ENCODE measurements at regions not wholly inside any gene's neighbourhood (a gene's known extent, or its start where the extent isn't known, plus 50 kb on each side); places are given as distances from the start of the nearest gene placed in this dataset.

DNA sequence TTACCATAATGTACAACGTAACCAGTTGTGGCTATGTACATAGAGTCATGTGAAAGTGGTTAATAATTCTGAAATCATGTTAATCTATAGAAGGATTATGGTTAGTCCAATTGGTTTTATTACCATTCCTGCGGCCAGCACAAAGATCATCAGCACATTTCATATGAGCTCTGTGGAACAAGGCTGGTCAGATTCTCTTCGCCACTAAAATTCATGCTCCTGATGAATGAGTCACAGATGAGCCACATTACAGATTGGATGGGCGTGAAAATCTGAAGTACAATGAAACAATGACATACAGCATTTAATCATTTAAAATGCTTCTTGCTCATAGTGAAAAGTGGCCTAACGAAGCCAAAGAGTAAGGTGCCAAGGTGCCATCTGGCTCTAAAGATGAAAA lies 716.2 kb upstream of the PHF14 start:
- no peak for DNase-seq (ENCODE audit: low read depth, low spot score)

- no peak for DNase-seq (ENCODE audit: low read depth, low spot score)
Observed at GRCh38 chr7:10266976-10267375, 706.7 kb upstream of the PHF14 start.

- no peak for DNase-seq (ENCODE audit: low read depth, low spot score)
Observed at GRCh38 chr7:10268034-10268433, 705.6 kb upstream of the PHF14 start.

DNA sequence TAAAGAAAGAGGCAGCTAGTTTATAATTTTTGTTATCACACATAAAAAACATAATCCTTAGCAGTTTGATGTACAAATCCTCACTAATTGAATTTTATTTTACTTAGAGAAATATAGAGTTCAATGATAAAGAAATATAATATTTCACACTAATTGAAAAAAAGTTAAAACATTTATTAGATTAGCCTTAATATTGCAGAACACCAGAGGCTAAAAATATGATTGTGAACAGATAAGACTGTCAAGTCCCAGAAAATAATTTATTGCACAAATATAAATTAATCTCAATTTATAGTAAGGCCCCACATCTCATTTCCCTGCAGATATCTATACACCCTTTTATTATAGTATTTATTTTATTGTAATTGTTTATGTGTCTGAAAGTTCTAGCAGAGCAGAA lies 690.8 kb upstream of the PHF14 start:
- DNase-seq (ENCODE audit: low read depth, low spot score), result no peak

- DNase-seq (ENCODE audit: low read depth, low spot score), result no peak
Observed at GRCh38 chr7:10284001-10284400, 689.7 kb upstream of the PHF14 start.

DNA sequence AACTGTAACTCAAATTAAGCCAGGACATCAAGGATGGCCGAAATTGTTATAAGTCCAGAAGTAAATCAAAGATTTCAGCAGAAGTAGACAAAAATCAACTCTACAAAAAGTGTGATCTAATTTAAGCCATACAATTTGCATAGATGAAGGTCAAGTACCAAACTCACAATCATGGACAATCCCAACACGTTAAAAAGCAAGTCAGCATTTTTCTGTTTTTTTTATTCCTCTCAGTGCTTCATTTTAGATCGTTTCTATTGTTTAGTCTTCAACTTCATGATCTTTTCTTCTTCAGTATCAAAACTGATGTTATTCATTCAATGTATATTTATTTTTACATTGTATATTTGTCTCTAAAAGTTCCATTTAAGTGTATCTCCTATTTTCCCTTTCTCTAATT lies 674.3 kb upstream of the PHF14 start:
- DNase-seq (ENCODE audit: low read depth, low spot score), result no peak

GRCh38 chr7:10300577-10300976 lies 673.1 kb upstream of the PHF14 start:
- DNase-seq (ENCODE audit: low read depth, low spot score), result no peak

GRCh38 chr7:10308276-10308675 lies 665.4 kb upstream of the PHF14 start:
- no peak for DNase-seq (ENCODE audit: low read depth, low spot score)

DNA sequence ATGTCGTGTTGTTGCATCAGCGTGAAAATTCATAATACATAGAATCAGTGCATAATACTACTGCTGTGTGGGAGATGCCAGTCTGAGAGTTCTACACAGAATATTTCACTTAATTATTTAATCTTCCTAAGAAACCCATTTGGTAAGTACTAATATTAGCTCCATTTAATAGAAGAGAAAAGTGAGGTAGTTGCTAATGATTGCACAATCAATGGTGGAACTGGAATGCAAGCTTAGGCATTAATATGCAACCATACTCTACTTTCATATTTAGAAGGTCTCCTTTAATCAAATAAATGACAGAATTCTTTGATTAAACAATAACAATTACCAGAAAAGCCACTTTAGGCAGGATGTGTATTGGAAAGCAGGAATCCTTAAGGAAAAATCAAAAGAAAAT lies 660.7 kb upstream of the PHF14 start:
- no peak for DNase-seq (ENCODE audit: low read depth, low spot score)

DNA sequence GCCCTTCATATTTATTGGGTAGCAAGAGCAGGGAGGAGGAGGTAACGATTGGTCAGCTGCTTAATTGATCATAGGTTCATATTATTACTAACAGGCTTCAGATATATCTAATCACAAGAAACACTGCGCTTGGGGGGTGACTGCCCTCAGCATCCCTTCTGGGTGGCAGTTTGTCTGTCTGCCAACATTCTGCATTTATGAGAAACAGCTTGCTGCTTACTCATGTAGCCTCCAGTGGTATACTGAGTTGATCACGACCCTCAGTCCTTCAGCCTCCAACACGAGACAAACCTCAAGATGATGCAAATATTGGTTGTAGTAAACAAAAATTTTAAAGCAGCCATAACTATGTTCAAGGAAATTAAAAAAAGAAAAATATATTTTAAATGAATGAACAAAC lies 657.8 kb upstream of the PHF14 start:
- no peak for DNase-seq (ENCODE audit: low read depth, low spot score)

- no peak for DNase-seq (ENCODE audit: low read depth, low spot score)
Observed at GRCh38 chr7:10316488-10316887, 657.2 kb upstream of the PHF14 start.

DNA sequence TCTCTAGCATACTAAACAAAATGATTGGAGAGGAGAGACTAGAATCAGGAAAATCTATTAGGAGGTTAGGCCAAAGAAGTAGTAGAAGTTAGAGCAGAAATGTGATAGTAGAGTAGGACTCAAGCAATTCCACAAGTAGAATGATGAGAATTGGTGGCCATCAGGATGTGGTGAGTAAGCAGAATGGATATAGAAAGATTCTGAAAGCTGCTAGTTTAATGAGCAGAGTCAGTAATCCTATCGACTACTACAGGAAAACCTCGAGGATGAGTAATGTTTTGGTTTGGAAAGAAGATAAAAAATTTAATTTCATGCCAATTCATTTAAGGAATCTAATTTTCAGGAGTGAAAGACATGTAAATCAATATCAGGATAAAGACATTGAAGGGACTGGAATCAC lies 648.3 kb upstream of the PHF14 start:
- DNase-seq (ENCODE audit: low read depth, low spot score), result no peak

DNA sequence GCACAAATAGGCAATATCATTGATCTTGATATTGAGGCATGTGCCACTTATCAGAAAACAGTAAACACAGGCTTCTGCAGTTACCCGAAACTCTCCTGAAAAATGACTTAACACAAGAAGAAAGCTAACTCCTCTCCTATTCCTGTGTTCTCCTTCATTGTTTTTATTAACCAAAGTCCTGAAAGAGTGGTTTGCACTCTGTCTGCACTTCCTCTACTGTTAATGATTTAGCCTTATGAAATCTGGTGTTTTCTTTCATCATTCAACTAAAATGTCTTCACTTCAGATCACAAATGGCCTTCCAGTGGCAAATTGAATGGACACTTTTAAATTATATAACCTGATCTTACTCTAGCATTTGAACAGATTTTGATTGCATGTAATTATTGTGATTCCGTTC lies 630.6 kb upstream of the PHF14 start:
- no peak for DNase-seq (ENCODE audit: low read depth, low spot score)

- no peak for DNase-seq (ENCODE audit: low read depth, low spot score)
Observed at GRCh38 chr7:10346032-10346431, 627.6 kb upstream of the PHF14 start.

DNA sequence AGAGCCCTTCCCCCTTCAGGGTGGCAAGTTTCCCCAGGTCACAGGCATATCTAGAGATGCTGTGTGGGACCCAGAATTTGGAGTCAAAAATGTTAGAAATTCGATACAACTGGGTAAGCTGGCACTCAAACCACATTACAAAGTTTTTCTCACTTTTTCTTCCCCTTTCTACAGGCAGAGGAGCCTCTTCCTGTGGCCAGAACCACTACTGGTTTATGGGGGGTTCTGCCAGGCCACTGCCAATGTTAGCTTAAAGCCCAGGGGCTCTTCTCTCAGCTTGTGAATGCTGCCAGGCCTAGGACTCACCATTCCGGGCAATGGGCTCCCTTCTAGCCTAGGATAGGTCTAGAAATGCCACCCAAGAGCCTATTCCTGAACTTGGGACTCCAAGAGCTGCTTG lies 617.9 kb upstream of the PHF14 start:
- no peak for DNase-seq (ENCODE audit: low read depth, low spot score)

- DNase-seq (ENCODE audit: low read depth, low spot score), result no peak
Observed at GRCh38 chr7:10360050-10360449, 613.6 kb upstream of the PHF14 start.

DNA sequence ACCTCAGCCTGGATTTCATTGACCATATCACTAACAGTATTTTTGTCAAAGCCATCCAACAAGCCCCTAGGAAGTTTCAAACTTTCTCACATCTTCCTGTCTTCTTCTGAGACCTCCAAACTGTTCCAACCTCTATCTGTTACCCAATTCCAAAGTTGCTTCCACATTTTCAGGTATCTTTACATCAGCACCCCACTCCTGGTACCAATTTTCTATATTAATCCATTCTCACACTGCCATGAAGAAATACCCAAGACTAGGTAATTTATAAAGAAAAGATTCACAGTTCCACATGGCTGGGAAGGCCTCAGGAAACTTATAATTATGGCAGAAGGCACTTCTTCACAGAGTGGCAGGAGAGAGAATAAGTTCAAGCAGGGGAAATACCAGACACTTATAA lies 571.9 kb upstream of the PHF14 start:
- DNase-seq (ENCODE audit: low read depth, low spot score), result no peak

- DNase-seq (ENCODE audit: low read depth, low spot score), result peak; percentile 10
Observed at GRCh38 chr7:10412422-10413019, 561.2 kb upstream of the PHF14 start.

DNA sequence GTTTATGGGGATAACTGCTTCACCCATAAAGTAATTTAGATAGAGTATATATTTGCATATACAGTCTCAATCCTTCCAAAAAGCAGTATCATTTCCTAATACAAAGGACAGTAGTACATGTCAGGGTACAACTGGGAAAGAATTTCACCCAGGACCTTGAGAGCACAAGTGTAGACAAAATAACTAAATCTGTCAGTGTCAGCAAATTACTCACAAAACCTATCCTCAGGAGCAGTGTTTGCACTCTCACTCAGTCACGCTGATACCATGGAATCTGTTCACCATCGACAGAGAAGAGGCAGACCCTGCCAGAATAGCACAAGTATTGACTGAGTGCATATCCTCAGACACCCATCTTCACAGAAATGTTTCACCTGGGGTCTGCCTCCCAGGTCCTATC lies 554.7 kb upstream of the PHF14 start:
- DNase-seq (ENCODE audit: low read depth, low spot score), result no peak

GRCh38 chr7:10429031-10429430 lies 544.6 kb upstream of the PHF14 start:
- DNase-seq (ENCODE audit: low read depth, low spot score), result no peak

DNA sequence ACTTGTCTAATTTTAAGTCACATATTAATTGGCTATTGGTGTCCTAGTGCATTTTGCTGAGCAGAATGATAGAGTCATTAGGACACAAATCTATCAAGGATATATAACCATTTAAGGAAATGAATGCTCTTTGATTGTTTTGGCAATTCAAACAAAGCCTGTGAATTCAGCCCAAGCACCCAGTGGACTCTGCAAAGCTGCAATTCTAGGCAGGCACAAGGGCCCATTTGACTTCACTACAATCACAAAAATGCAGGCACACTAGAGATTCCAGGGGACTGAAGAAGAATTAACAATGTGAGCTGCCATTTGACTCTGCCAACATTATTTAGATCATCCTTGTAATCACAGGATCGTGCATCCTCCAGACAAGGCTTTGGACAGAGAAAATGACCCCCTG lies 544.2 kb upstream of the PHF14 start:
- no peak for DNase-seq (ENCODE audit: low read depth, low spot score)

- no peak for DNase-seq (ENCODE audit: low read depth, low spot score)
Observed at GRCh38 chr7:10436302-10436701, 537.4 kb upstream of the PHF14 start.

DNA sequence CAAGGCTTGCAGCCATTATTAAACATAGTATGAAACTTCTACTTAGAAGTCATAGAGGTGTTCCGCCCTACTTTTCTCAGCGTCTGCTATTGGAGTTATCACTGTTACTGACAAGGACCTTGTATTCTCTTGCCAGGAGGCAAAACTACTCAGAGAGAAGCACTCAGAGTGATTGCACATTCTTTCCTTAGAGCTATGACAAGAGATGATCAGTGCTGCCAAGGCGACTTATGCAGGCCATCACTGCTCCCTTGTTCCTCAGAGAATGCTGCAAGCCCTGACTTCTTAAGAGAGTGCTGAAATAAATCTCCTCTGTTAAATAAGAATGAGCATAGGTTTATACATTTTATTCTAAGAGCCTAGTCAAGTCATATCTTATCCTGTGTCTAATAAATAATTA lies 534.6 kb upstream of the PHF14 start:
- DNase-seq (ENCODE audit: low read depth, low spot score), result no peak

DNA sequence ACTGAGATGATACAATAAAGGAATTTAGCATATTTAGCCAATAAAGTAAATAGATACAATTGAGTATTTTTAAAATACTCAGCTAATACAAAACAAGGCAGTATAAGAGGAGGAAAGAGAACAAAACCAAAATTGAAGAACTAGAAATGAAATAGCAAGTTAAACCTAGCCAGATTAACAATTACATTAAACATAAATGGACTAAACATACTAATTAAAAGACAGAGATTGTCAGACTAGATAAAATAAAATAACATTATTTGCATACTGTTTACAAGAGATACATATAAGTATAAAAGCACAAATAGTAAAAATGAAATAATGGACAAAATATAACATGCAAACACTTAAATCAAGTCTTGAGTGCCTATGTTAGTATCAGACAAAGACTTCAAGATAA lies 517.7 kb upstream of the PHF14 start:
- no peak for DNase-seq (ENCODE audit: low read depth, low spot score)

GRCh38 chr7:10460474-10460873 lies 513.2 kb upstream of the PHF14 start:
- DNase-seq (ENCODE audit: low read depth, low spot score), result no peak
